Stimulated activated naive CD8-positive, alpha-beta T cell treated with anti-CD3 and anti-CD28 coated beads, Interleukin-15, Interleukin-2, amounts not matched to agents 100 U/mL and 50 U/mL, for 24 hours (primary cell): ENCODE measurements at regions not wholly inside any gene's neighbourhood (a gene's known extent, or its start where the extent isn't known, plus 50 kb on each side); places are given as distances from the start of the nearest gene placed in this dataset.
"Not testable (repeated sequence)": the region's sequence is repeated elsewhere in the genome, so short reads cannot be mapped to it uniquely, and the experiment has no call there.

ENCODE experiments used
- ATAC-seq: fragments of 150-1000 bp; cut with Tn5 transposase; one replicate; pipeline ENCODE4 v1.10.0; 2021
- DNase-seq: peaks from one replicate; pipeline ENCODE4 v3.0.0; 2021

DNA sequence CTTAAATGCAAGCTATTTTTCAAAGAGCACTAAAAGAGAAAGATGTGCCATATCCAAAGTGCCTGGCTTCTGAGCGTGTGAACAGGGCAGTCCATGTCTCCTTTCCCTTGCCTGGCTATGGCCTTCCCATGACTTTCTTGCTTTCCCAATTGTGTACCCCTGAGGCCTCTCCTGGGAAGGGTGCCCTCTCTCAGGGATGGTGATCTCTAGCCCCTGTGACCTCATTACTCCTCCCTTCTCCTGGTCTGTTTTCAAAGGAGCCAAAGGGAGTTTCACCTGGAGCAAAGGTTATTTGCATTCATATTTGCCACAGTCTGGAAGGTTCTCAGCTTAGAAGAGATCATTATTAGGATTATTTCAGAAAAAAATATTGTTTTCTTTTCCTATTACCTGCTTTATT is 429.4 kb upstream of the TMTC1 start:
- DNase-seq (no peak), ATAC-seq (no peak)

DNA sequence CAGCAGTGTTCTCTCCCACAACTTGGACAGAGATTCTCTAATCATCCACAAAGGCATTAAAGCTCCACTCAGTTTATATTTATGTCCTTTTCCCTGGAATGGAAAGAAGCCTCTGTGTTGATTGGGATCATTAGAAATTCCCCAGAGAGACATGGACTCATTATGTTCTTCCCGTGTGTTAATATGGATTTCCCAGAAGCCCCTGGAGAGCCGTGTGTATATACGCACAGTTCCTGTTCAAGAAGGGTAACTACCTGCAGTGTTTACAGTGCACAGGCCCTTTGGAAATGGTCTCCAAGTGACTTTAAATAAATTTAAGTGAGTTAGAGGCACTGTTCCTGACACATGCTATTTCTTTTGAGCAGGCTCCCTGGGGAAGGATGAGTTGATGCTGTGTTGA is 428.0 kb upstream of the TMTC1 start:
- no peak for DNase-seq
- no peak for ATAC-seq

DNA sequence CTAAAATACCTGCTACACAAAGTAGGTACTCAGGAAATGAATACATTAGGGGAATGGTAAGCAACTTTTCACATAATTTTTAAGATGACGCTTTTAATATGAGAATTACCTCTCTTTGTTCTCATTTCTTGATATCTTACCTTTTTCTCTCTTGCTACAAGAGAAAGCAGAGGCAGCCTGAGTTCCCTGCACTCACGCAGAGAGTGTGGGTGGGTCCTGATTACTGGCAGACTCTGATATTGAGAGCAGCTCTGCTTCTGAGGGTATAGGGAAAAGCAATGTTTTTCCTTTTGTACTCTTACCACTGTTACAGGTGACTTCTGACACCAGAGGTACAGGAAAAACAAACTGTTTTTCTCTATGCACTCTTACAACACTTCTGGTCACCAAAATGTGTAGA is 420.2 kb upstream of the TMTC1 start:
- DNase-seq: no peak
- ATAC-seq: no peak

DNA sequence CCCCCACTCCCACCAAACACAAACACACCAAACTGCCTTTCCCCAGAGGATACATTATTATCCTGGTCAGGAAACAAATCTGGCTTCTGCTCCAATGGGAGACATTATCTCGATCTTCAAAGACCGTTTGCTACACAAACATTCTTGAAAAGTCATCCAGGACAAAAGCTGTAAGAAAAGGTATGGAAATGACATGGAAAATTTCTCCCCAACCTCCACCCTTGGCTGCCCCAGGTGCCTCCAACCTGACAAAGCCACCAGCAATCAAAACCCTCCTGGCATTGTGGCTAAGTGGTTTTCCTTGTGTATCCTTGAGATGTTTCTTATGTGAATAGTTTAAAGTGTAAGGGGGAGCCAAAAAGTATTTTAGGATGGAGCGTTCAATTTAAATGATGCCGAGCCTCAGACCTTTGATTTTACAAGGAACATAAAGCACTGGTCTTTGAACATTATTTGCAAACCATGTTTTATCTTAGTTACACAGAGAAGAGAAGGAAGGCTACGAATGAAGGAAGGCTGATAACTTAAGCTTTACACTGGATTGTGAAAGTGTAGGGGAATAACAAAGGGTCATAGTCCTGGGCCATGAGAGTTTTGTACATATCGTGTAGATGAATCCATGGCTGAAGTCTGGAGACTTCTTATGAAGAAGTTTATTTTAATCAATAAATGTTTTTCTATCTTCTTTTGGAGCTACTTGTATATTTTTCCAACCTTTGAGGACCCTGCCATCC is 418.9 kb upstream of the TMTC1 start:
- no peak for ATAC-seq
- DNase-seq: no peak

DNA sequence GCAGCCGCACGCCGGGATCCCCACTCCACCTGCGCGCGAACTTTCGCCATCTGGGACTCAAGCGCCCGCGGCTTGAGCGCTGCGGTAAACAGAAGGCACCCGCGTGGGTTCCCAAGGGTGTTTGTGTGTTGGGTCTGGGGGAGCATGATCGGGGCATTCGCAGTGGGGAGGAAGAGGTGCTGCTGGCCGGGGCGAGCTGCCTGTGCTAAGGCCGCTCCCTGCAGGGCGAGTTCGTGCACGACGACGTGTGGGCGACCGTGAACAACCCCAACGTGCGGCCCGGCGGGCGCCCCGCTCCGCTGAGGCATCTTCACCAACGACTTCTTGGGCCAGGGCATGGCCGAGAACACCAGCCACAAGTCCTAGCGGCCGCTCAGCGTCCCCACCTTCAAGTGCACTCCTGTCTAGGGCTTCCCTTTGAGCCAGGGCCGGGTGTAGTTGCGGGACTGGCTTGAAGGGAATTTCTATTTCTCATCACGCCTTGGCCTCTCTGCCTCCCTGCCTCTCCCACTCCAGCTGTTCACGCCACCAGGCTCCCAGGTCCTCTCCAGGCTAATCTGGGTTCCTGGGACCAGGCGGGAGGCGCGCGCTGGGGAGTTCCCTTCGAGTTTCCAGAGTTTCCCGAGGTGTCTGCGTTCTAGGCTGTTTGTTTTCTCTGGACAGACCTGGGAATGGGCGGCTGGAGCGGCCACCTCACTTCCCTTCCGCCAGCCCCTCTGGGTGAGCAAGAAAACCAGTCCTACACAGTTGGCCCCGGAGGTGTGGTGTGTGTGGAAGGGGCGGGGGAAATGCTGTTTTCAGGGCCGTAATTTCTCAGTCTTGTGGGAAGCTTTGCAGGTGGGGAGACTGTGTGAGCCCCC is 417.8 kb upstream of the TMTC1 start:
- no peak for DNase-seq

DNA sequence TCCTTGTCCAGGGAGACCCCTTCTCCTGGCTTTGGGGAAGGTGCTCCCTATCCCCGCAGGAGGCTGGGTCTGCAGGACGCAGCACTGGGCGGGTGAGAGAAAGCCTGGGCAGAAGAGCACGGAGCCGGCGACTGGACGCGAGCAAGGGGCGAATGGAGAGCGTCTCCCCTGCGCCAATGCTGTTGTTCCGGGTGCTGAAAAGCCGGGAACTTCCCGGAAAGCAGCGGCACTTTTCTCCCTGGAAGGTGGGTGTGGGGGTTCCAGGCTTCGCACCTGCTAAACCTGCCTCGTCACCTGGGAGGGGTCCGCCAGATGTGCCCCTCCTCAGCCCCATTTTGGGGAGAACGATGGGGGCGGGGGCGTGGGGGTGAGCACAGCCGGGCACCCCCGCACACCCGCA is 417.1 kb upstream of the TMTC1 start:
- ATAC-seq (no peak), DNase-seq (no peak)

More for the DNA sequence above, 417.8 kb upstream of the TMTC1 start:
- ATAC-seq: no peak

DNA sequence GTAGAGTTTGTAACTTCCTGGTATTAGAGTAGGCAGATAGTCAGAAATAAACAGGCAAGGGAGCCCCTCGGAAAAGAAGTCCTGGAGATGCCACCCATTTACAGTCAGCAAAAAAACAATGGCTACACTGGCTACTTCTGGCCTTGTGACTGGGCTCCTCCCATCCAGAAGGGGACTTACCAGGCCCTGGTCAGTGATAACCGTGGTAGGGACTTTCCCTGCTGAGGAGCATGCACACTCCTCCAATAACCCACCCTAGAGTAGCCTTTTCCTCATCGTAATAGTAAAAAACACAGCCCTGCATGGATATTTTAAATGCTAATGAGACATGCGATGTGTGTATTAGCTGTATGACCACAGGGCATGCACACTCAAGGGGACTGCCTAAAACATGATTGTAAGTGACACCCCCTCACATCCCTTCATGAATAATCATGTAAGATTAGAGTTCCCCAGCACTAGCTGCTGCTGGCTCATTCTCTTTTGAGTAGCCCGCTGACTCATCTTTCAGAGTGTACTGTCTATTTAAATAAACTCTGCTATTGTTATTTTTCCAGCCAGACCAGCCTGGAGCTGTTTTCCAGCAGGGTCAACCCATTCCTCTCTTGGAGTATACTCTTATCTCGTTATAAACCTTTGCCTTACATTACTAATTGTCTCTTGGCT is 413.8 kb upstream of the TMTC1 start:
- DNase-seq (no peak), ATAC-seq (no peak)

DNA sequence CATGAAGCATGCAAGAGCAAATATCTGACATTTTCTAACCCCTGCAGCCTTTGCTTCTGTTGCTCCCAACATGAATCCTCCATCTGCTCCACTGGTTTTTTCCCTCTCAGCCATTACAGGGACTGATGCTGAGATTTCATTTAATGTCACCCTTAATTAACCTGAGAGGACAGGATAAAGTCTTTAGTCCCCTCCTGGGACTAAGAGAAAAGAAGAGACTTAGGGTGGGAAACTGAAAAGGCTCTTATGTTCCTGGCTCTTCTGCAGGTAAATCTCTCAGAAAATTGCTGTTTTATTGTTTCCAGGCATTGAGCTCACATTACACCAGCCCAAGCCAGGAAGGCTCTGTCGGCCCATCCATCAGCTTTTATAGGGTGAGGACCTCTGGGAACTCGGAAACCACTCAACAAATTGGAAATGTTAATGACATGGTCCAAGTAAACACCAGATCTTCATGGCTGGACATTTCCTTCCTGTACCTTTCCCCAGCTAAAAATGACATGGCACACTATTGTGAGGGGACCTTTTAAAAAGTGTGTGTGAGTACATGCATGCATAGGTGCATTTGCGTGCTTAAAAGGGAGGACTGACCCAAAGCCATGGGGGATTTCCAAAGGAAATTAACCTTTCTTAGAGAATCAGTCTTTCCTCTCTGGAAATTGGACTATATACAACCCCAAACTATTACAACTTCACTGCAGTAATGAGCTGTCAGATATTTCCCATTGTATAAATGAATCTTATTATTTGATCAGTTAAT is 408.1 kb upstream of the TMTC1 start:
- no peak for DNase-seq
- no peak for ATAC-seq

DNA sequence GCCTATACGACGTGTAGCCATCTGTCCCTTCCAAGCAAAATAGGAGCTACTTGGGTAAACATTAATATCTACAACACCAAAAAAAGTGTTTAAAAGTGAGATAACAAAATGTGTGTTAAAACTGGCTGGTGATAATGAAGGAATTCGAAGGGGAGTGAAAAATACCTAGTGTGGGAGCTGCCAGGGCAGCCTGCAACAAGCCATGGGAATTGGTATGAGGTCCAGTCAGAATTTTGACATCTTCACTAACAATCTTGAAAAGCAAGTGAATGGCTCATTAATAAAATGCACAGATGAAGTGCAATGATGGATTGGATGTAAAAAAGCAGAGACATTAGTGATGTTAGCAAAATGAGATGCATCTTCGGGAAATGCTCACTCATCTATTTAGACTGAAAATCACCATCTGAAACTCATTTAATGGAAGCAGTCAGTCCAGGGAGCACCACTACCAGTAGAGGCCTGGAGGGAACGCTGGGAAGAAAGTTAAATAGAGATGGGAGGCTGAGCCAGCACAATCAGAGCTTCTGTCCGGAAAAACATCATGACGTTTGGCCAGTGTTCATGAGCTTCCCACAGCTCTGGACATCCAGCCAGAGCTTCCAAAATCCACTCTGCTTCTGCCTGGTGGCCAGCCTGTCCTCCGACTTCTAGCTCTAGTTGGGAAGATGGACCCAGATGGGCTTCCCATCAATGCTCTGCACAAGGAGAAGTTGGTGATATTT is 405.0 kb upstream of the TMTC1 start:
- ATAC-seq (no peak), DNase-seq (no peak)

DNA sequence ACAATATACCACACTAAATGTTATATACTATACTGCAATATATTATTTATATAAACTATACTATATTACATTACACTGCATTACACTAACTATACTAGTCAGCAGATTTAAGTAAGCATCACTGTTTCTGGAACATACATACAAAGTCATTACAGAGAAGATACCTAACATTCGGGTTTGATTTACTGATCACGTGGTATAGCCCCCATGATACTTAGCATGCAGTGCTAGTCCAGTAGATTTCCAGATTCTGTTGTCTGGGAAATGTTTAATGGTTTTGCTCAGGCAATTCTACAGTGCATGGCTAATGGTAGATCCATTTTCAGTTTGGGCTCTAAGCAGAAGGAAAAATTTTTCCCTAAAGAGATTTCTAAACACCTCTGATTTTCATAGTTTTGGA is 403.7 kb upstream of the TMTC1 start:
- ATAC-seq: no peak
- no peak for DNase-seq

DNA sequence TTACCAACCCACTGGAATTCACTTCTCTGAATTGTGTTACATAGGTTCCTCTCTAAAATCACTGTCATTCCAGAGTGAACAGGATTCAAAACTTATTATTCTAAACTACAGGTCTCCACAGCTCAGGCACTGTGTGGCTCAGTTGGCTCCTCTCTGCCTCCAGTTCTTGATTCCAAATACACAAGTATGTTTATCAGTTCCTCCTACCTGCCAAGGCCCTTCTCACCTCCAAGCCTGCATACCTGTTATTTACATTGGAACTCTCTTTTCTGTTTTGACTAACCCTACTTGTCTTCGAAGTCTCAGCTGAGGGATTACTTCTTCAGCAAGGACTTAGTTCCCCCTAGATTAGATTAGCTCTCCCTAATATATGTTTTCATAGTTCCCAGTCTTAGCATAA is 397.6 kb upstream of the TMTC1 start:
- ATAC-seq (no peak), DNase-seq (no peak)

DNA sequence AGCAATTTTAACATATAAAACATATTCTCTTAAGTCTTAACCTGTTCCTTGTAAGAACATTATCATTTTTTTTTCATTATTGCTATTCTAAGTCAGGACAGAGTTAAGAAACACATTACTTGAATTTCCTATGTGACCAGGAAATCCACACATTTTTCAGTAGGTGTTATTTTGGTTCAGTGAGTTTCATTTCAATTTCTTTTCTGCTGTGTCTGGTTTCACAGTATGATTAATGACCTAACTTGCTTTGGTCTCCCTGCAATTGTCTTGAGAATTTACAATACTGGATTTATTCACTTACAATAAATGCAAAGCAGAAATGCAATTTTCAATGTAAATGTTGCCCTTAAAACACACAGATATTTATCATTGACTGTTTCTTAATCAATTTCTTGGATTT is 396.9 kb upstream of the TMTC1 start:
- no peak for ATAC-seq
- no peak for DNase-seq

DNA sequence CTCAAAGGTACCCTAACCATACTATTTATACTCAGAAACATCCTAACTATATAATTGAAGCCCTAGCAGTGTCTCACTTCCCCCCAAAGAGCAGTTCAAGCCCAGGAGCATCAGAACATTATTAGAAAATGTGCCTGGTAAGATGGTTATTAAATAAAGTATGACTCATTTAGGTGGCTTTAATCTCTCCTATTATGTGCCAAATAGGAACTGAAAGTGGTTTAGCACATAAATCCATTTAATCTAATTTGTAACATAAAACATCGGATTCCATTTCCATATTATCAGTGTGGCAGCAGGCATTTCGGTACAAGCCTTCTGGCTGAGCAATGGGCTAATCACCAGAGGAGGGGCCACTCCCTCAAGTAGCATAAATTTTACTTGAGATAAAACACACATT is 395.2 kb upstream of the TMTC1 start:
- no peak for ATAC-seq
- DNase-seq: no peak

DNA sequence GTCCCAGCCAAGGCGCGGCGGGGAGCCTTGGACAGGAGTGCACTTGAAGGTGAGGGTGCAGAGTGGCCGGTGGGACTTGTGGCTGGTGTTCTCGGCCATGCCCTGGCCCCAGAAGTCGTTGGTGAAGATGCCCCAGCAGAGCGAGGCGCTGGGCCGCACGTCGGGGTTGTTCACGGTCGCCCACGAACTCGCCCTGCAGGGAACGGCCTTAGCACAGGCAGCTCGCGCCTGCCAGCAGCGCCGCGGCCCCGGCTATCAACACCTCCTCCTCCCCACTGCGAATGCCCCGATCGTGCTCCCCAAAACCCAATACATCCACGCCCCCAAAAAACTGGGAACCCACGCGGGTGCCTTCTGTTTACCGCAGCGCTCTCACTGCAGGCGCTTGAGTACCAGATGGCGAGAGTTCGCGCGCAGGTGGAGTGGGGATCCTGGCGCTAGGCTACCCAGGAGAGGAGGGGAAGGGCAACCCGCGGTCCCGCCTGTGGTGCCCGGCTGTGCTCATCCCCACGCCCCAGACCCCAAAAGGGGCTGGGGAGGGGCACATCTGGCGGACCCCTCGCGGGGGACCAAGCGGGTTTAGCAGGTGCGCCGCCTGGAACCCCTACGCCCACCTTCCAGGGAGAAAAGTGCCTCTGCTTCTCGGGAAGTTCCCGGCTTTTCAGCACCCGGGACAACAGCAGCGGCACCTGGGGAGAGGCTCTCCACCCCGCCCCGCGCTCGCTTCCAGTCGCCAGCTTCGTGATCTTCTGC is 386.3 kb upstream of the TMTC1 start:
- no peak for ATAC-seq

DNA sequence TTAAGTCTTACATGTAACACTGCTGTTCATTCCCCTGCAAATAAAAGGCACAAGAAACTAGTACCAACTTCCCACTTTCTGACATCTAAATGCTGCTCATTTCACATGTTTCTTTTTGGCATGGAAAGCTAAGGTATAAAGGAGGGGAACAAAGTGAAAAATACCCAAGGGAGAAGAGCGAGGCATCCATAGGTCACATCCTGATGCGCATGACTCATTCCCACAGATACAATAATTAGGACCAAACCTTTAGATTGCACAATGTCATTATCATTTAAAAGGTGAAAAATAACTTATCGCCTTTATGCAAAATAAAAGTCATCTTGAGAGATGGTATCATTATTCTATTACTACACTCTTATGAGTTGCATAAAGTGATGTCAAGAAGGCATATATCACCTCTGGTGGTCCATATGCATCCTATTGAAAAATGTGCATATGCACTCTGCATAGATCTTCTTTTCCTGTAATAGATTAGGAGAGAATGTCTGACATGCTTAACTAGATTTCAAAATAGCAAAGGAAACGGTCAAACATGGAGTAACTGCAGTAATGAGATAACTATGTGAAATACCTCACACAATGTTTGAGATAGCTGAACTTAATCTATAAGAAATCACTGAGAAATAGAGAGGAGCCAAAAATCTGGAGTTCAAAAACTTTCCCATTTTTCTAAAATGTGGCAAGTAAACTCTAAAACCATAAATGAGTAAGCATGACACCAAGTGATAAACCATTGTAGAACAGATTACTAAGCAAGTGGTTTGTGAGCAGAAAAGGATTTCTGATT is 382.5 kb upstream of the TMTC1 start:
- ATAC-seq (no peak), DNase-seq (no peak)

More for the DNA sequence above, 386.3 kb upstream of the TMTC1 start:
- DNase-seq: no peak

DNA sequence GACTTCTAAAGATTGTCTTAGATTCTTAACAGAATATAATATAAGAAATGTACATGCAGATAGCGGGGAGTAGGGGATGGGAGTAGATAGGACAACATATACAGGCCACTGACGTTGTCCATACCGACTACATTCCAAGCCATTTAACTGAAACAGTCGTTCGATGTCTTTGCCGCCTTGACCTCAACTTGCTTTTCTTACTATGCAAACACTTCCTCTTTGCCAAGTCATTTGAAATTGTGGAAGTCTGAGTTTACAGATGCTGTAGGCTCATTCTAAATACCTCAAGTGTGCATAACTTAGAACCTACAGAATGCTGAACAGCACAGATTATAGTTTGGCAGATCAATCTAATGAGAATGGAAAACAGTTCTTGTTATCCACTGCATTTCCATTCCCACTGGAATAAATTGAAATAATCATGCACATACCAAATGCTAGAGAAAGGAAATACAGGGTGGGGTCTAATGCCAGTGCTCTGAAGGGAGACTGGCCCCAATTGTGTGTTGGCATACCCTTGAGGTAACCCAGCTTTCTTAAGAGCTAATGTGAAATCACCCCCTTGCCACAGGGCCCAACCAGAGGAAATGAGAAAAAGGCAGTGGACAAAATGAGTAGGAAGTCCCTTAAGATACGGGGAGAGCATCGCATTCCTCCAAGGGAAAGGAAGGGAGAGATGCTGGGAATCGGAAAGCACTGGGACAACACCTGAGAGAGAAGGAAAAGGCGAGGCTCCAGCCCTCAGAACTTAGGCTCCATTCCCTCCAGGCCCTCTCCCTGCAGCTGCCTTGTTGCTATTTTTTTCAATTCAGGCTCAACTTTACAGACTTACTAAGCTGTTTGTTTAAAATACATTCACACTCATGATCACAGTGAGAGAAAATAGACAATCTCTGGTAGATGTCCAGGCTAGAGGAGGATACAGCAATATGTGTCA is 380.9 kb upstream of the TMTC1 start:
- ATAC-seq: no peak

DNA sequence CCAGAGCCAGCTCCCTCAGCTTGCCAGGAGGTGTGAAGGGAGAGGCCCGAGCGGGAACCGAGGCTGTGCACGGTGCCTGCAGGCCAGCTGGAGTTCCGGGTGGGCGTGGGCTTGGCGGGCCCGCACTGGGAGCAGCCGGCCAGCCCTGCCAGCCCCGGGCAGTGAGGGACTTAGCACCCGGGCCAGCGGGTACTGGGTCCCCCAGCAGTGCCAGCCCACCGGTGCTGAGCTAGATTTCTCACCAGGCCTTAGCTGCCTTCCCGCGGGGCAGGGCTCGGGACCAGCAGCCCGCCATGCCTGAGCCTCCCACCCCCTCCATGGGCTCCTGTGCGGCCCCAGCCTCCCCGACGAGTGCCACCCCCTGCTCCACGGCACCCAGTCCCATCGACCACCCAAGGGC is 373.1 kb upstream of the TMTC1 start:
- DNase-seq, ATAC-seq: not testable (repeated sequence)

More for the DNA sequence above, 380.9 kb upstream of the TMTC1 start:
- DNase-seq: no peak

DNA sequence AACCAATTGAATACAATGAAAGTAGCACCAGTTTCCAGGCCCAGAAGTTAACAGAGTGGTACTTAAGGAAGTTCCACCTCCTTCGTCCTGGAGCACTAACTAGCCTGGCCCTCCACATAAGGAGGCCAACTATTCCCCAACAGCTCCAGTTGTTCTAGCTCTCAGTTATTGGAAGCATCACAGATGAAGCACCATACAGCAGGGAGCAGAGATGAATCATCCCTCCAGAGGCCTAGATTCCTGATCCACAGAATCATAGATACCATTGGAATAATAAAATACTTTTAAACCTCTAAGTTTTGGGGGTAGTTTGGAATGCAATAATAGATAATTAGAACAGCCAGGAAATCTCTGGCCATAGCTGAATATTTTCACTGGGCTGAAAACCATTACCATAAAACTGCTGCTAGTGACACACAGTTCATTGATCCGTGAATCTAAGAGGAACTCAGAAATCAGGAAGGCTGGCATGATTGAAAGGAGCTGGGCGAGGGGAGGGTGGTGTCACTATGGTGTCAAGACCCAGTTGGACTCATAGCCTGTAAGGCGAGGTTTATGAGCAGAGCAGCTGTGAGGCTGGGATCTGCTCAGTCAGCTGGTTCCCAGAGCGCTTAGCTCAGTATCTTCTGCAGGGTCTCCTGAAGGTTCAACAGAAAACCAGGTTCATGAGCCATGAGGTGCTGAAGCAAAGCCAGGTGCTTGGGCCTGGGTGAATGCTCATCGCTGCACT is 371.4 kb upstream of the TMTC1 start:
- ATAC-seq (no peak), DNase-seq (no peak)
